OCI-LY3 (cell line): ENCODE measurements at regions not wholly inside any gene's neighbourhood (a gene's known extent, or its start where the extent isn't known, plus 50 kb on each side); places are given as distances from the start of the nearest gene placed in this dataset.
"Not testable (repeated sequence)": the region's sequence is repeated elsewhere in the genome, so short reads cannot be mapped to it uniquely, and the experiment has no call there.

Experiments used
- CTCF ChIP-seq: fragments of 200-600, 300-600 bp; sonication (generic); IDR thresholded peaks from 2 replicates; pipeline ENCODE4 v1.5.1; 2014; ENCODE audit warnings: antibody characterized with exemption, low read length, low read depth
- EZH2phosphoT487 ChIP-seq: fragments of 200-600 bp; shearing (Covaris generic); IDR thresholded peaks from 2 replicates; pipeline ENCODE4 v1.6.1; 2018; ENCODE audit warnings: antibody characterized with exemption, mixed run types, low read depth

- not testable (repeated sequence) for TF ChIP-seq CTCF, EZH2phosphoT487
These were observed 142.8 kb downstream of the RPL10L start for GRCh38 chr14:46508752-46509151.
